ENCODE measurements at regions not wholly inside any gene's neighbourhood (a gene's known extent, or its start where the extent isn't known, plus 50 kb on each side); places are given as distances from the start of the nearest gene placed in this dataset.

DNA sequence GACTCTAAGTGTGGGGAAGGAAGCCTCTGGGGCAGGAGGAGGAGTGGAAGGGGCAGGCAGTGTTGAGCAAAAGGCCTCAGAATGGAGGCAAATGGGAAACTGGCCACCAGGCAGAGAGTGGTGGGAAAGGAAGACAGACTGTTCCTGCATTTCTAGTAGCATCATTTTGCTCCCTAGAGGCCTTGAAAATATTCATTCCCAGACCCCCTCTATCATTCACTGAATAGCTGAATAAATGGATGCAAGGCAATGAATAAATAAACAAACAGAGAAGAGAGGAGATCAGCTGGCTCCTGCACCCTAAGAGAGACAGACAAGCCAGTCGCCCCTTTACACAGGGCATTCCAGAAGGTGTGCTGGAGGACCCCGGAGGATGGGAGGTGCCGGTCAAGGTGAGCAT, 511.9 kb downstream of the BCOR start:
- TF ChIP-seq TAF1 (IDR thresholded peaks at IDR 0.05; ENCODE audit: low read depth): no peak
- TF ChIP-seq POLR2AphosphoS5 (IDR thresholded peaks at IDR 0.05): no peak
- TF ChIP-seq, protein P1, sequence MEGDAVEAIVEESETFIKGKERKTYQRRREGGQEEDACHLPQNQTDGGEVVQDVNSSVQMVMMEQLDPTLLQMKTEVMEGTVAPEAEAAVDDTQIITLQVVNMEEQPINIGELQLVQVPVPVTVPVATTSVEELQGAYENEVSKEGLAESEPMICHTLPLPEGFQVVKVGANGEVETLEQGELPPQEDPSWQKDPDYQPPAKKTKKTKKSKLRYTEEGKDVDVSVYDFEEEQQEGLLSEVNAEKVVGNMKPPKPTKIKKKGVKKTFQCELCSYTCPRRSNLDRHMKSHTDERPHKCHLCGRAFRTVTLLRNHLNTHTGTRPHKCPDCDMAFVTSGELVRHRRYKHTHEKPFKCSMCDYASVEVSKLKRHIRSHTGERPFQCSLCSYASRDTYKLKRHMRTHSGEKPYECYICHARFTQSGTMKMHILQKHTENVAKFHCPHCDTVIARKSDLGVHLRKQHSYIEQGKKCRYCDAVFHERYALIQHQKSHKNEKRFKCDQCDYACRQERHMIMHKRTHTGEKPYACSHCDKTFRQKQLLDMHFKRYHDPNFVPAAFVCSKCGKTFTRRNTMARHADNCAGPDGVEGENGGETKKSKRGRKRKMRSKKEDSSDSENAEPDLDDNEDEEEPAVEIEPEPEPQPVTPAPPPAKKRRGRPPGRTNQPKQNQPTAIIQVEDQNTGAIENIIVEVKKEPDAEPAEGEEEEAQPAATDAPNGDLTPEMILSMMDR (IDR thresholded peaks at IDR 0.05; ENCODE audit: poor library complexity, severe bottlenecking): no peak
- TF ChIP-seq EZH2 (IDR thresholded peaks at IDR 0.05; ENCODE audit: borderline replicate concordance, insufficient read depth, low read length, poor library complexity, severe bottlenecking): no peak
- no peak for TF ChIP-seq RAD21 (conservative IDR thresholded peaks at IDR 0.05)
- TF ChIP-seq, protein P2, sequence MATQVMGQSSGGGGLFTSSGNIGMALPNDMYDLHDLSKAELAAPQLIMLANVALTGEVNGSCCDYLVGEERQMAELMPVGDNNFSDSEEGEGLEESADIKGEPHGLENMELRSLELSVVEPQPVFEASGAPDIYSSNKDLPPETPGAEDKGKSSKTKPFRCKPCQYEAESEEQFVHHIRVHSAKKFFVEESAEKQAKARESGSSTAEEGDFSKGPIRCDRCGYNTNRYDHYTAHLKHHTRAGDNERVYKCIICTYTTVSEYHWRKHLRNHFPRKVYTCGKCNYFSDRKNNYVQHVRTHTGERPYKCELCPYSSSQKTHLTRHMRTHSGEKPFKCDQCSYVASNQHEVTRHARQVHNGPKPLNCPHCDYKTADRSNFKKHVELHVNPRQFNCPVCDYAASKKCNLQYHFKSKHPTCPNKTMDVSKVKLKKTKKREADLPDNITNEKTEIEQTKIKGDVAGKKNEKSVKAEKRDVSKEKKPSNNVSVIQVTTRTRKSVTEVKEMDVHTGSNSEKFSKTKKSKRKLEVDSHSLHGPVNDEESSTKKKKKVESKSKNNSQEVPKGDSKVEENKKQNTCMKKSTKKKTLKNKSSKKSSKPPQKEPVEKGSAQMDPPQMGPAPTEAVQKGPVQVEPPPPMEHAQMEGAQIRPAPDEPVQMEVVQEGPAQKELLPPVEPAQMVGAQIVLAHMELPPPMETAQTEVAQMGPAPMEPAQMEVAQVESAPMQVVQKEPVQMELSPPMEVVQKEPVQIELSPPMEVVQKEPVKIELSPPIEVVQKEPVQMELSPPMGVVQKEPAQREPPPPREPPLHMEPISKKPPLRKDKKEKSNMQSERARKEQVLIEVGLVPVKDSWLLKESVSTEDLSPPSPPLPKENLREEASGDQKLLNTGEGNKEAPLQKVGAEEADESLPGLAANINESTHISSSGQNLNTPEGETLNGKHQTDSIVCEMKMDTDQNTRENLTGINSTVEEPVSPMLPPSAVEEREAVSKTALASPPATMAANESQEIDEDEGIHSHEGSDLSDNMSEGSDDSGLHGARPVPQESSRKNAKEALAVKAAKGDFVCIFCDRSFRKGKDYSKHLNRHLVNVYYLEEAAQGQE (IDR thresholded peaks at IDR 0.05; ENCODE audit: borderline replicate concordance): no peak
- TF ChIP-seq EP300 (conservative IDR thresholded peaks at IDR 0.05; ENCODE audit: poor library complexity, severe bottlenecking): no peak
